Activated CD8-positive, alpha-beta T cell treated with anti-CD3 and anti-CD28 coated beads for 36 hours (primary cell): ENCODE measurements at regions not wholly inside any gene's neighbourhood (a gene's known extent, or its start where the extent isn't known, plus 50 kb on each side); places are given as distances from the start of the nearest gene placed in this dataset.

Experiments
- ATAC-seq: fragments of 200-7000 bp; cut with Tn5 transposase; one replicate; pipeline ENCODE4 v1.10.0; 2021; ENCODE audit warnings: mild to moderate bottlenecking, moderate library complexity
- CTCF ChIA-PET: fragments of 350-600 bp; sonication (Branson Sonifier 250); formaldehyde crosslinking; loops from one replicate; lab custom pipeline; 2021; ENCODE audit warnings: antibody characterized with exemption; lab: Charles Lee
- POLR2A ChIA-PET: fragments of 350-600 bp; sonication (Branson Sonifier 250); formaldehyde crosslinking; loops from one replicate; lab custom pipeline; 2021; ENCODE audit warnings: antibody characterized with exemption; lab: Charles Lee
- DNase-seq: peaks from one replicate; pipeline ENCODE4 v3.0.0-alpha.2; 2020
- H3K27ac Mint-ChIP-seq: one replicate; pipeline ENCODE4 v1.8.0; 2021; ENCODE audit warnings: mild to moderate bottlenecking, mixed read lengths
- H3K27me3 Mint-ChIP-seq: one replicate; pipeline ENCODE4 v1.8.0; 2021; ENCODE audit warnings: mixed read lengths
- H3K36me3 Mint-ChIP-seq: one replicate; pipeline ENCODE4 v1.8.0; 2021; ENCODE audit warnings: low read depth, mixed read lengths
- H3K4me1 Mint-ChIP-seq: one replicate; pipeline ENCODE4 v1.8.0; 2021; ENCODE audit warnings: low read depth, mixed read lengths
- H3K4me3 Mint-ChIP-seq: one replicate; pipeline ENCODE4 v1.8.0; 2021; ENCODE audit warnings: mild to moderate bottlenecking, moderate library complexity, mixed read lengths
- H3K9me3 Mint-ChIP-seq: one replicate; pipeline ENCODE4 v1.8.0; 2021; ENCODE audit warnings: mixed read lengths
- CTCF ChIP-seq: fragments of 200-600 bp; IDR thresholded peaks from one replicate; pipeline ENCODE4 v1.8.0; 2022; ENCODE audit warnings: antibody characterized with exemption, mild to moderate bottlenecking
- intact Hi-C: fragments of 100-400 bp; cut with micrococcal nuclease; formaldehyde crosslinking; loops from one replicate; pipeline ENCODE4 v1.10.0; 2022

GRCh38 chrX:3257471-3257870 is 89.0 kb downstream of the MXRA5 start:
- Mint-ChIP-seq H3K9me3 (peaks cover 1% of the 10 kb centered on the region), H3K4me1 (no peaks in the 10 kb centered on the region), H3K36me3 (no peaks in the 10 kb centered on the region), H3K27me3 (no peaks in the 10 kb centered on the region), H3K4me3 (no peak overlapping the region), H3K27ac (no peak overlapping the region)
- DNase-seq, result no peak
- no peak for ATAC-seq
- ChIA-PET CTCF (no interaction called here), POLR2A (no interaction called here)
- intact Hi-C loops, result no loop called here
- TF ChIP-seq CTCF, result no peak

GRCh38 chrX:3256868-3257267 is 89.6 kb downstream of the MXRA5 start:
- DNase-seq (no peak), ATAC-seq (no peak)
- POLR2A ChIA-PET, result no interaction called here
- Mint-ChIP-seq H3K36me3 (no peaks in the 10 kb centered on the region), H3K9me3 (peaks cover 1% of the 10 kb centered on the region), H3K4me3 (no peak overlapping the region), H3K4me1 (no peaks in the 10 kb centered on the region), H3K27me3 (no peaks in the 10 kb centered on the region), H3K27ac (no peak overlapping the region)
- intact Hi-C loops, result no loop called here
- CTCF ChIA-PET, result no interaction called here
- no peak for TF ChIP-seq CTCF

- Mint-ChIP-seq H3K36me3 (no peaks in the 10 kb centered on the region), H3K4me3 (no peak overlapping the region), H3K4me1 (no peaks in the 10 kb centered on the region), H3K27me3 (no peaks in the 10 kb centered on the region), H3K27ac (no peak overlapping the region), H3K9me3 (no peaks in the 10 kb centered on the region)
- no peak for TF ChIP-seq CTCF
- ChIA-PET CTCF (no interaction called here), POLR2A (no interaction called here)
- DNase-seq (no peak), ATAC-seq (no peak)
- intact Hi-C loops, result no loop called here
Measured at GRCh38 chrX:3252744-3253143, 93.7 kb downstream of the MXRA5 start.

GRCh38 chrX:3250966-3251365 is 95.5 kb downstream of the MXRA5 start:
- H3K27ac Mint-ChIP-seq, result no peak overlapping the region
- CTCF ChIA-PET, result no interaction called here
- POLR2A ChIA-PET, result no interaction called here

GRCh38 chrX:3244955-3245354 is 101.5 kb downstream of the MXRA5 start:
- intact Hi-C loops, result no loop called here
- H3K4me1 Mint-ChIP-seq, result no peaks in the 10 kb centered on the region
- ChIA-PET POLR2A (no interaction called here), CTCF (no interaction called here)
- H3K36me3 Mint-ChIP-seq, result no peaks in the 10 kb centered on the region
- no peaks in the 10 kb centered on the region for H3K9me3 Mint-ChIP-seq
- H3K4me3 Mint-ChIP-seq, result no peak overlapping the region
- ATAC-seq (no peak), DNase-seq (no peak)
- peaks cover 2% of the 10 kb centered on the region for H3K27me3 Mint-ChIP-seq
- TF ChIP-seq CTCF, result no peak
- H3K27ac Mint-ChIP-seq, result no peak overlapping the region

More at GRCh38 chrX:3250966-3251365, 95.5 kb downstream of the MXRA5 start:
- Mint-ChIP-seq H3K4me1 (no peaks in the 10 kb centered on the region), H3K27me3 (no peaks in the 10 kb centered on the region), H3K9me3 (no peaks in the 10 kb centered on the region), H3K36me3 (no peaks in the 10 kb centered on the region), H3K4me3 (no peak overlapping the region)
- intact Hi-C loops, result no loop called here
- ATAC-seq, result no peak
- no peak for DNase-seq
- TF ChIP-seq CTCF, result no peak
